ENCODE measurements at regions not wholly inside any gene's neighbourhood (a gene's known extent, or its start where the extent isn't known, plus 50 kb on each side); places are given as distances from the start of the nearest gene placed in this dataset.
"Not testable (repeated sequence)": the region's sequence is repeated elsewhere in the genome, so short reads cannot be mapped to it uniquely, and the experiment has no call there.

GRCh38 chrX:13375596-13375995, 55.7 kb upstream of the ATXN3L start:
- BruUV-seq (replicated peaks), result not testable (repeated sequence)

GRCh38 chrX:13374364-13374763, 54.5 kb upstream of the ATXN3L start:
- CTCF ChIA-PET, result no interaction called here

More at GRCh38 chrX:13375596-13375995, 55.7 kb upstream of the ATXN3L start:
- H3K9ac ChIP-seq (ENCODE audit: low read length); H3K4me2 ChIP-seq (ENCODE audit: low read length); POLR2A ChIA-PET; H3K79me2 ChIP-seq (ENCODE audit: insufficient read depth, low read length); H3K4me3 ChIP-seq (replicated peaks in 1 of 2; ENCODE audit: low read depth in 1 of 2, low read length in 2 of 2); CTCF ChIA-PET; H3K27me3 ChIP-seq (ENCODE audit: insufficient read depth, low read length); H3K4me1 ChIP-seq (ENCODE audit: control insufficient read depth in 1 of 2, insufficient read depth in 2 of 2, low read length in 2 of 2); H3K36me3 ChIP-seq (ENCODE audit: control insufficient read depth in 1 of 2, insufficient read depth in 2 of 2, low read length in 2 of 2); H3K27ac ChIP-seq (ENCODE audit: low read depth, low read length); H3K9me2 ChIP-seq (ENCODE audit: insufficient read depth); intact Hi-C loops (cut with micrococcal nuclease); H2AFZ ChIP-seq (ENCODE audit: low read depth, low read length, poor library complexity, severe bottlenecking); DNase-seq (ENCODE audit: low read depth, low spot score); ATAC-seq; RAD21 ChIA-PET (ENCODE audit: low non-redundant PET in 1 of 2, low total read pairs in 2 of 2, uncharacterized antibody in 2 of 2, unreplicated experiment in 2 of 2); H4K20me1 ChIP-seq (ENCODE audit: insufficient read depth); H3K9me3 ChIP-seq (ENCODE audit: control insufficient read depth in 1 of 2, insufficient read depth in 1 of 2, low read depth in 1 of 2, low read length in 2 of 2): not testable (repeated sequence)

More at GRCh38 chrX:13374364-13374763, 54.5 kb upstream of the ATXN3L start:
- BruUV-seq (replicated peaks), result no TSS peak
- Histone ChIP-seq H3K27ac (ENCODE audit: low read depth, low read length) (no peak overlapping the region), H3K79me2 (ENCODE audit: insufficient read depth, low read length) (no peaks in the 10 kb centered on the region), H3K9me3 (ENCODE audit: control insufficient read depth in 1 of 2, insufficient read depth in 1 of 2, low read depth in 1 of 2, low read length in 2 of 2) (no peaks in the 10 kb centered on the region), H3K4me2 (ENCODE audit: low read length) (no peak overlapping the region), H3K27me3 (ENCODE audit: insufficient read depth, low read length) (no peaks in the 10 kb centered on the region), H3K9me2 (ENCODE audit: insufficient read depth) (no peaks in the 10 kb centered on the region), H4K20me1 (ENCODE audit: insufficient read depth) (no peaks in the 10 kb centered on the region), H3K9ac (ENCODE audit: low read length) (no peak overlapping the region), H3K4me1 (ENCODE audit: control insufficient read depth in 1 of 2, insufficient read depth in 2 of 2, low read length in 2 of 2) (no peaks in the 10 kb centered on the region), H3K4me3 (replicated peaks in 1 of 2; ENCODE audit: low read depth in 1 of 2, low read length in 2 of 2) (no peak overlapping the region), H3K36me3 (ENCODE audit: control insufficient read depth in 1 of 2, insufficient read depth in 2 of 2, low read length in 2 of 2) (no peaks in the 10 kb centered on the region), H2AFZ (ENCODE audit: low read depth, low read length, poor library complexity, severe bottlenecking) (no peak overlapping the region)
- ATAC-seq (no peak), DNase-seq (ENCODE audit: low read depth, low spot score) (no peak)
- RAD21 ChIA-PET (ENCODE audit: low non-redundant PET in 1 of 2, low total read pairs in 2 of 2, uncharacterized antibody in 2 of 2, unreplicated experiment in 2 of 2), result no interaction called here
- POLR2A ChIA-PET, result no interaction called here
- intact Hi-C loops (cut with micrococcal nuclease), result no loop called here
- TF ChIP-seq ATF3 (IDR thresholded peaks at IDR 0.05) (no peak), JUND (IDR thresholded peaks at IDR 0.05) (no peak), EZH2phosphoT487 (IDR thresholded peaks at IDR 0.05; ENCODE audit: borderline replicate concordance) (no peak), SRF (IDR thresholded peaks at IDR 0.05; ENCODE audit: low read depth) (no peak), RAD21 (IDR thresholded peaks at IDR 0.05; ENCODE audit: low read depth) (no peak), REST (IDR thresholded peaks at IDR 0.05; ENCODE audit: low read depth) (no peak), POLR2AphosphoS5 (IDR thresholded peaks at IDR 0.05; ENCODE audit: low read depth, low read length) (no peak), ELF1 (IDR thresholded peaks at IDR 0.05; ENCODE audit: borderline replicate concordance, low read depth) (no peak), SP1 (IDR thresholded peaks at IDR 0.05; ENCODE audit: low read depth) (no peak), ZNF274 (IDR thresholded peaks at IDR 0.05; ENCODE audit: low read depth, low read length) (no peak), YY1 (IDR thresholded peaks at IDR 0.05; ENCODE audit: extremely low read depth, insufficient replicate concordance, low read depth, low read length) (no peak), ZFX (IDR thresholded peaks at IDR 0.05) (no peak), CEBPB (IDR thresholded peaks at IDR 0.05; ENCODE audit: low read depth) (no peak), ZBTB33 (IDR thresholded peaks at IDR 0.05; ENCODE audit: extremely low read depth, insufficient replicate concordance, low read length) (no peak), EGR1 (IDR thresholded peaks at IDR 0.05; ENCODE audit: low read depth) (no peak)
